Keratinocyte (primary cell): ENCODE measurements at regions not wholly inside any gene's neighbourhood (a gene's known extent, or its start where the extent isn't known, plus 50 kb on each side); places are given as distances from the start of the nearest gene placed in this dataset.

Experiments used
- DNase-seq: peaks from one replicate; pipeline ENCODE4 v3.0.0-alpha.2; 2011; ENCODE audit warnings: low read depth, missing footprints, low spot score
- FAIRE-seq: peaks from 2 replicates; lab custom pipeline; 2011; peaks lifted over from hg19 to GRCh38; lab: Jason Lieb, UNC
- H2AFZ ChIP-seq: 2 replicates; pipeline ENCODE4 v1.6.0; 2012; ENCODE audit warnings: low read length, control low read depth, inconsistent platforms; ENCODE audit not compliant: control insufficient read depth
- H3K27ac ChIP-seq: 2 replicates; pipeline ENCODE4 v1.5.1; 2011; ENCODE audit warnings: low read length; ENCODE audit not compliant: control insufficient read depth, insufficient read depth
- H3K27me3 ChIP-seq: 3 replicates; pipeline ENCODE4 v1.6.0; 2011; ENCODE audit warnings: low read length; ENCODE audit not compliant: control insufficient read depth, insufficient read depth; ENCODE audit errors: extremely low read depth
- H3K36me3 ChIP-seq, 2 experiments: 2 replicates in 1 of 2; 3 replicates in 1 of 2; pipeline ENCODE4 v1.5.1; 2011; ENCODE audit warnings: low read length in 2 of 2, mild to moderate bottlenecking in 1 of 2; ENCODE audit not compliant: control insufficient read depth in 2 of 2, insufficient read depth in 2 of 2; ENCODE audit errors: extremely low read depth in 1 of 2
- H3K4me1 ChIP-seq: 3 replicates; pipeline ENCODE4 v1.5.1; 2011; ENCODE audit warnings: low read length; ENCODE audit not compliant: control insufficient read depth, insufficient read depth; ENCODE audit errors: extremely low read depth
- H3K4me2 ChIP-seq: 3 replicates; pipeline ENCODE4 v1.6.0; 2011; ENCODE audit warnings: low read depth, low read length; ENCODE audit not compliant: control insufficient read depth, insufficient read depth; ENCODE audit errors: extremely low read depth
- H3K4me3 ChIP-seq, 3 experiments: fragments of 200-600 bp in 1 of 3; sonication (generic) in 1 of 3; 2 replicates in 2 of 3; 3 replicates in 1 of 3; pipeline ENCODE4 v1.5.1; 2011 to 2016; ENCODE audit warnings: low read length in 3 of 3, mild to moderate bottlenecking in 3 of 3, control low read depth in 2 of 3, inconsistent platforms in 1 of 3, low read depth in 1 of 3, mixed read lengths in 1 of 3, mixed run types in 1 of 3, moderate library complexity in 1 of 3; ENCODE audit not compliant: control insufficient read depth in 2 of 3, insufficient read depth in 2 of 3; ENCODE audit errors: extremely low read depth in 1 of 3
- H3K79me2 ChIP-seq: 2 replicates; pipeline ENCODE4 v1.6.0; 2012; ENCODE audit warnings: low read length; ENCODE audit not compliant: control insufficient read depth, insufficient read depth
- H3K9ac ChIP-seq: 3 replicates; pipeline ENCODE4 v1.6.0; 2011; ENCODE audit warnings: low read length; ENCODE audit not compliant: control insufficient read depth, insufficient read depth; ENCODE audit errors: extremely low read depth
- H3K9me1 ChIP-seq: 3 replicates; pipeline ENCODE4 v1.6.0; 2011; ENCODE audit warnings: low read length; ENCODE audit not compliant: control insufficient read depth, insufficient read depth; ENCODE audit errors: extremely low read depth
- H3K9me3 ChIP-seq: 2 replicates; pipeline ENCODE4 v1.5.1; 2012; ENCODE audit warnings: low read depth, low read length; ENCODE audit not compliant: control insufficient read depth
- H4K20me1 ChIP-seq: 3 replicates; pipeline ENCODE4 v1.6.0; 2011; ENCODE audit warnings: low read length; ENCODE audit not compliant: control insufficient read depth, insufficient read depth; ENCODE audit errors: extremely low read depth
- EZH2 ChIP-seq: IDR thresholded peaks from one replicate; pipeline ENCODE4 v1.6.1; 2012; ENCODE audit warnings: inconsistent platforms, mild to moderate bottlenecking, low read length, moderate library complexity
- dilution Hi-C: fragments of 300-500 bp; cut with MboI; formaldehyde crosslinking; loops from one replicate; pipeline ENCODE4 v1.7.0; 2020; ENCODE audit warnings: low sequenced_read_pairs; ENCODE audit not compliant: extremely low pct_ligation_motif_present
- TF ChIP-seq, protein P1 (sequence below), 3 experiments: IDR thresholded peaks in 1 of 3; conservative IDR thresholded peaks in 1 of 3; optimal IDR thresholded peaks in 1 of 3; 2 replicates in 2 of 3; 3 replicates in 1 of 3; pipeline versions ENCODE3 to v1.5.1; 2011; ENCODE audit warnings: low read length in 3 of 3, mild to moderate bottlenecking in 3 of 3, moderate library complexity in 2 of 3, control low read depth in 1 of 3, inconsistent platforms in 1 of 3; ENCODE audit not compliant: insufficient read depth in 2 of 3; ENCODE audit errors: extremely low read depth in 1 of 3

DNA sequence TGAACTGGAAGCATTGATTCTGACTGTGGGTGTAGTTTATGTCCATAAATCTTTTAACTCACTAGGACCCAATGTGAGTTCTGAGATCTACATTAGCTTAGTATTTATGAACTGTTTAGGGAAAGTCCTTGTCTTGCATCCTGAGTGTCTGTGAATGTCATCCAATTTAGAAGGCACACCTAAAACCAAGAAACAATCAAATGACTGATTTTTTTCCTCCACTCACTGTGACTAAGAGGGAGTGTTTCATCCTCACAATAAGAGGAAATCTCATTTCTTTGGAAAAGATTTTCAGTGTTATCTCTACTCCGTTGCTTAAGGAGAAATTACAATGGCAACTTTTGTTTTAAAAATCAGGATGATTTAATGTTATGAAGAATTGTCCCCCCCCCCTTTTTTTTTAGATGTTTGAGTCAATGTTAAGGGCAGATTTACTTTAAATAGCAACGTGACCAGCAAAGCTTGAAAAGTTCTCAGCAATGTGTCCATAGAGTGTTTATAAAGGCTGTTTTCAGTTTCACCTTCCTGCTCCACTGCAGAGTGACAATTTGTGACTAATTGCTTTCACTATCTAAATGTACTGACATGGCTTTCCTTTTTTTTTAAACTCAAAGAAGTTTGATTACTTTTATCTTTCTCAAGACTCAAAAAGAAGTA is 173.0 kb downstream of the SPCS3 start:
- TF ChIP-seq EZH2, result no peak
- TF ChIP-seq, protein P1, sequence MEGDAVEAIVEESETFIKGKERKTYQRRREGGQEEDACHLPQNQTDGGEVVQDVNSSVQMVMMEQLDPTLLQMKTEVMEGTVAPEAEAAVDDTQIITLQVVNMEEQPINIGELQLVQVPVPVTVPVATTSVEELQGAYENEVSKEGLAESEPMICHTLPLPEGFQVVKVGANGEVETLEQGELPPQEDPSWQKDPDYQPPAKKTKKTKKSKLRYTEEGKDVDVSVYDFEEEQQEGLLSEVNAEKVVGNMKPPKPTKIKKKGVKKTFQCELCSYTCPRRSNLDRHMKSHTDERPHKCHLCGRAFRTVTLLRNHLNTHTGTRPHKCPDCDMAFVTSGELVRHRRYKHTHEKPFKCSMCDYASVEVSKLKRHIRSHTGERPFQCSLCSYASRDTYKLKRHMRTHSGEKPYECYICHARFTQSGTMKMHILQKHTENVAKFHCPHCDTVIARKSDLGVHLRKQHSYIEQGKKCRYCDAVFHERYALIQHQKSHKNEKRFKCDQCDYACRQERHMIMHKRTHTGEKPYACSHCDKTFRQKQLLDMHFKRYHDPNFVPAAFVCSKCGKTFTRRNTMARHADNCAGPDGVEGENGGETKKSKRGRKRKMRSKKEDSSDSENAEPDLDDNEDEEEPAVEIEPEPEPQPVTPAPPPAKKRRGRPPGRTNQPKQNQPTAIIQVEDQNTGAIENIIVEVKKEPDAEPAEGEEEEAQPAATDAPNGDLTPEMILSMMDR (optimal IDR thresholded peaks at IDR 0.05 in 1 of 3, IDR thresholded peaks at IDR 0.05 in 1 of 3, conservative IDR thresholded peaks at IDR 0.05 in 1 of 3; ENCODE audit: extremely low read depth in 1 of 3, insufficient read depth in 2 of 3, low read length in 3 of 3), result no peak
- no peak for FAIRE-seq

DNA sequence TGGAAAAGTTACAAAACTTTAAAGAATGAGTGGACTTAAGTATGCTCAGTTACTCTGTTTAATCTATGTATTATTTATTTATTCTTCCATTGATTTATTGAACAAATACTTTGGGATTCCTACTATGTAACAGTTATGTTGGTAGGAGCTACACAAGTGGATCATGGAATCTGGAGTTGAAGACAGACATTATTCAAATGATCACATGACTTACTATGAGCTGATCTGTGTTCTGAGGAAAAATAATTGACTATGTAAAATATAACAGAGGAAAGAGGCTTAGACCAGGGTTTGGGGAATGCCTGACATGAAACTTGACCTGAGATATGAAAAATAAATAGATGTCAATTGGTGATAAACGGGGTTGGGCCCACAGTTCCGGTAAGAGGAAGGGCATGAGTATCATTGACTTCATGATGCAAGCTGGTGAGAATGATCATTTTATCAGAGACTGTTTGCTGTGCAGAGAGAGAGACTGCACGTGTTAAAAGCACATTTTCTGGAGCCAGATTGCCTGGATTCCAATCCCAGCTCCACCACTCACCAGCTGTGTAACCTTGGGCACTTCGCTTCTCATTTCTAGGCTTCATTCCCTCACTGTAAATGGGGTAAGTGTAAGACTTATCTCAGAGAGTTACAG is 179.0 kb downstream of the SPCS3 start:
- H3K36me3 ChIP-seq, result no peaks in the 10 kb centered on the region
- no peak for DNase-seq
- H3K27me3 ChIP-seq, result no peaks in the 10 kb centered on the region
- no peak overlapping the region for H3K27ac ChIP-seq
- TF ChIP-seq, protein P1 (optimal IDR thresholded peaks at IDR 0.05 in 1 of 3, IDR thresholded peaks at IDR 0.05 in 1 of 3, conservative IDR thresholded peaks at IDR 0.05 in 1 of 3; ENCODE audit: extremely low read depth in 1 of 3, insufficient read depth in 2 of 3, low read length in 3 of 3), result no peak
- TF ChIP-seq EZH2, result no peak
- H4K20me1 ChIP-seq, result no peaks in the 10 kb centered on the region
- peak overlapping the region; percentile 49 for H2AFZ ChIP-seq
- FAIRE-seq, result peak; percentile 5
- H3K4me2 ChIP-seq, result no peak overlapping the region
- H3K79me2 ChIP-seq, result no peaks in the 10 kb centered on the region
- dilution Hi-C loops, result no loop called here
- no peaks in the 10 kb centered on the region for H3K9me1 ChIP-seq
- no peaks in the 10 kb centered on the region for H3K4me1 ChIP-seq
- no peak overlapping the region for H3K4me3 ChIP-seq
- no peaks in the 10 kb centered on the region for H3K9me3 ChIP-seq
- no peak overlapping the region for H3K9ac ChIP-seq

More for the DNA sequence above, 173.0 kb downstream of the SPCS3 start:
- no peaks in the 10 kb centered on the region for H3K4me1 ChIP-seq
- H3K27me3 ChIP-seq, result no peaks in the 10 kb centered on the region
- no peak overlapping the region for H3K27ac ChIP-seq
- H2AFZ ChIP-seq, result peak overlapping the region; percentile 2
- no peak overlapping the region for H3K4me3 ChIP-seq
- no peaks in the 10 kb centered on the region for H4K20me1 ChIP-seq
- no peaks in the 10 kb centered on the region for H3K36me3 ChIP-seq
- H3K9ac ChIP-seq, result no peak overlapping the region
- H3K9me3 ChIP-seq, result no peaks in the 10 kb centered on the region
- H3K9me1 ChIP-seq, result no peaks in the 10 kb centered on the region
- H3K79me2 ChIP-seq, result no peaks in the 10 kb centered on the region
- no peak overlapping the region for H3K4me2 ChIP-seq
- no peak for DNase-seq
- dilution Hi-C loops, result no loop called here
